Stomach (tissue), 8 donors: ENCODE measurements at regions not wholly inside any gene's neighbourhood (a gene's known extent, or its start where the extent isn't known, plus 50 kb on each side); places are given as distances from the start of the nearest gene placed in this dataset.
A peak's percentile ranks its signal among the peaks of the same experiment; 100 is the strongest.

Experiments used
- DNase-seq, 2 donors: peaks; one replicate each; pipeline versions ENCODE4 v3.0.0 to v3.0.0-alpha.2; 2013 to 2019
- H3K27ac ChIP-seq, 5 donors: fragments of 200-600 bp in 4 of 5; sonication (generic) in 4 of 5; one replicate each; pipeline ENCODE4 v1.5.1; 2013 to 2019; ENCODE audit warnings: mild to moderate bottlenecking in 1 of 5, moderate library complexity in 1 of 5
- H3K27me3 ChIP-seq, 3 donors: fragments of 200-600 bp; sonication (generic); one replicate each; pipeline ENCODE4 v1.5.1; 2017 to 2019; ENCODE audit warnings: mixed run types in 1 of 3
- H3K36me3 ChIP-seq, 4 donors: fragments of 200-600 bp; sonication (generic); 1 replicate in 3 of 4; 2 replicates in 1 of 4; pipeline ENCODE4 v1.5.1; 2016 to 2019
- H3K4me1 ChIP-seq, 4 donors: fragments of 200-600 bp; sonication (generic); one replicate each; pipeline ENCODE4 v1.5.1; 2016 to 2019
- H3K4me3 ChIP-seq, 4 donors: fragments of 200-600 bp; sonication (generic) in 3 of 4; one replicate each; pipeline ENCODE4 v1.5.1; 2016 to 2019; ENCODE audit warnings: mild to moderate bottlenecking in 1 of 4
- H3K9me3 ChIP-seq, 4 donors: fragments of 200-600 bp; sonication (generic); one replicate each; pipeline ENCODE4 v1.5.1; 2016 to 2019
- EP300 ChIP-seq: sonication (generic); formaldehyde crosslinking; IDR thresholded peaks from one replicate; pipeline ENCODE4 v1.6.1; 2017; ENCODE audit warnings: antibody characterized with exemption
- POLR2A ChIP-seq, 4 donors: fragments of 450-650 bp; IDR thresholded peaks; one replicate each; pipeline ENCODE4 v1.6.1; 2016; ENCODE audit warnings: antibody characterized with exemption in 4 of 4, control low read depth in 2 of 4, mild to moderate bottlenecking in 1 of 4, moderate library complexity in 1 of 4
- POLR2AphosphoS5 ChIP-seq, 3 donors: sonication (generic); formaldehyde crosslinking; IDR thresholded peaks; one replicate each; pipeline ENCODE4 v1.6.1; 2016; ENCODE audit warnings: antibody characterized with exemption in 3 of 3
- WGBS, 5 donors: extraction: QIAGEN DNeasy Blood & Tissue Kit in 3 of 5; methylation state at CpG; one replicate each; pipeline versions ENCODE4 v1.1.5 to v1.1.7; 2013 to 2018; 5-methylcytosine and 5-hydroxymethylcytosine counted together
- intact Hi-C: fragments of 100-400 bp; cut with DNase I; formaldehyde crosslinking; loops from one replicate; pipeline ENCODE4 v1.15.1; 2023; ENCODE audit warnings: low total_unique reads
- TF ChIP-seq, protein P1 (sequence below), 7 experiments: fragments of 450-650 bp in 4 of 7; fragments of 200-600 bp in 3 of 7; sonication (generic) in 3 of 7; IDR thresholded peaks; one replicate each; pipeline ENCODE4 v1.5.1; 2016 to 2019; ENCODE audit warnings: antibody characterized with exemption in 7 of 7, control low read depth in 2 of 7, mild to moderate bottlenecking in 1 of 7
- donor health status: healthy with polysubstance abuse.
- donor health status: Bipolar disorder and iron deficiency.
- donor health status: healthy.

DNA sequence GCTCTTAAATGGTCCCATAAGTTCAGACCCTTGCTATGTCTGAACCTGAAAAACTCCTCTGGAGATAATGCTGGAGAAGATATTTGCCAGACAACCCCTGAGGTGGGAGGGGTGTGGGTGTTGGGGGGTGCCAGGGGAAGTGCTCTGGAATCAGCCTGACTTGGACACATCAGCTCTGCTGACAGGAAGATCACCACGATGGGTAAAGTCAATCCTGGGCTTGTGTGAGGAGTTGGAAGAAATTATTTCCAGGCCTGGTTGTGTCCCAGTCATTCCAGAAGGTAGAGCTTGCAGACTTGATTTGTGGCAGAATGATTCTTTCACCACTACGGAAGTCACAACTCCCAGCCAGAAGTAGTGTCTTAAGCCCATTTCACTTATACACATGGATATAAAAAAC lies 60.3 kb upstream of the UNC5B start:
- intact Hi-C loops: no loop called here
- Histone ChIP-seq H3K27ac (no peak overlapping the region), H3K36me3 (no peaks in the 10 kb centered on the region), H3K4me1 (no peaks in the 10 kb centered on the region), H3K27me3 (no peaks in the 10 kb centered on the region), H3K9me3 (no peaks in the 10 kb centered on the region), H3K4me3 (no peak overlapping the region)
- WGBS, 5 donors: 68 to 81% (median 76%) methylated on average over 2 of the region's 2 CpGs
- no peak for DNase-seq
- TF ChIP-seq POLR2AphosphoS5 (IDR thresholded peaks at IDR 0.05) (no peak), POLR2A (IDR thresholded peaks at IDR 0.05) (no peak), EP300 (no peak)

DNA sequence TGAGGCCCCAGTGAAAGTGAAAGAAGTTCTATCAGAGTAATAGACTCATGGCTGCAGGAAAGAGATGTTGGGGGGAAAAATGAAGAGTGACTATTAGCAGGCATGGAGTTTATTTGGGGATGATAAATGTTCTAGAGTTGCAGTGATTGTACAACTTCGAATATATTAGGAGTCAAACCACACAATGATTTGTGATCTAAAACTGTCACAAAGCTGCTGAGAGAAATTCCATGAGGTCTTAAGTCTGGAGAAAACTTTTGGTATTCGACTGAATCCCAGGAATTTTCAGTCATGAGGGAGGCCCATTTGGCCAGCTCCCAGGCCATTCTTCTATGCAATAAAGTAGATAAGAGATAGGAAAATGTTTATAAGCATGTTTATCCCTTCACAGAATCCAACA lies 55.9 kb upstream of the UNC5B start:
- DNase-seq: peak in 1 of 2 donors; percentile 10
- TF ChIP-seq, protein P1, sequence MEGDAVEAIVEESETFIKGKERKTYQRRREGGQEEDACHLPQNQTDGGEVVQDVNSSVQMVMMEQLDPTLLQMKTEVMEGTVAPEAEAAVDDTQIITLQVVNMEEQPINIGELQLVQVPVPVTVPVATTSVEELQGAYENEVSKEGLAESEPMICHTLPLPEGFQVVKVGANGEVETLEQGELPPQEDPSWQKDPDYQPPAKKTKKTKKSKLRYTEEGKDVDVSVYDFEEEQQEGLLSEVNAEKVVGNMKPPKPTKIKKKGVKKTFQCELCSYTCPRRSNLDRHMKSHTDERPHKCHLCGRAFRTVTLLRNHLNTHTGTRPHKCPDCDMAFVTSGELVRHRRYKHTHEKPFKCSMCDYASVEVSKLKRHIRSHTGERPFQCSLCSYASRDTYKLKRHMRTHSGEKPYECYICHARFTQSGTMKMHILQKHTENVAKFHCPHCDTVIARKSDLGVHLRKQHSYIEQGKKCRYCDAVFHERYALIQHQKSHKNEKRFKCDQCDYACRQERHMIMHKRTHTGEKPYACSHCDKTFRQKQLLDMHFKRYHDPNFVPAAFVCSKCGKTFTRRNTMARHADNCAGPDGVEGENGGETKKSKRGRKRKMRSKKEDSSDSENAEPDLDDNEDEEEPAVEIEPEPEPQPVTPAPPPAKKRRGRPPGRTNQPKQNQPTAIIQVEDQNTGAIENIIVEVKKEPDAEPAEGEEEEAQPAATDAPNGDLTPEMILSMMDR (IDR thresholded peaks at IDR 0.05): no peak
- TF ChIP-seq EP300: no peak
- no peak for TF ChIP-seq POLR2A (IDR thresholded peaks at IDR 0.05)
- no peak for TF ChIP-seq POLR2AphosphoS5 (IDR thresholded peaks at IDR 0.05)
- Histone ChIP-seq H3K4me3 (no peak overlapping the region), H3K9me3 (no peaks in the 10 kb centered on the region), H3K27ac (no peak overlapping the region), H3K36me3 (no peaks in the 10 kb centered on the region), H3K27me3 (no peaks in the 10 kb centered on the region), H3K4me1 (no peaks in the 10 kb centered on the region)
- intact Hi-C loops: no loop called here
- whole genome bisulfite sequencing, 5 donors: 51 to 71% (median 63%) methylated on average over 2 of the region's 2 CpGs

DNA sequence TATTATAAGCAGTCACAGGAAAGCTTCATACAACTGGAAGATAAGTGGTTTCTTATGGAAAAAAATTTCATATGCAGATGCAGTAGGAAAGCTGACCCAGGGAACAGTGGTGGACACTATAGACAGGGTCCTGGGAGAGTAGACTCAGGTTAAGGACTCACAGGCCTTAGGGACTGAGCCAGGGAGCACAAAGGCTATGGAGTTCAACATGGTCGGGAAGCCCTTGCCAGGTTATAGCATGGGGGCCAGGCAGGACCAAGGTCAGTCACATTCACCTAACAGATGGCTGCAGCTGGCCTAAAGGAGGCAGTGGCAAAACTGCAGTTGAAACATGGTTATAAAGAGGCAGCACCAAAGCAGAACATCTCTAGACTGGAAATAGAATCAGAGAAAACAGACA lies 54.9 kb upstream of the UNC5B start:
- Histone ChIP-seq H3K4me1 (no peaks in the 10 kb centered on the region), H3K36me3 (no peaks in the 10 kb centered on the region), H3K4me3 (no peak overlapping the region), H3K27ac (no peak overlapping the region), H3K27me3 (no peaks in the 10 kb centered on the region), H3K9me3 (no peaks in the 10 kb centered on the region)
- TF ChIP-seq, protein P1 (IDR thresholded peaks at IDR 0.05): no peak
- no peak for TF ChIP-seq POLR2AphosphoS5 (IDR thresholded peaks at IDR 0.05)
- no peak for TF ChIP-seq POLR2A (IDR thresholded peaks at IDR 0.05)
- no peak for TF ChIP-seq EP300
- WGBS, 5 donors: 77 to 87% (median 86%) methylated on average over 1 of the region's 1 CpG
- intact Hi-C loops: no loop called here
- no peak for DNase-seq

DNA sequence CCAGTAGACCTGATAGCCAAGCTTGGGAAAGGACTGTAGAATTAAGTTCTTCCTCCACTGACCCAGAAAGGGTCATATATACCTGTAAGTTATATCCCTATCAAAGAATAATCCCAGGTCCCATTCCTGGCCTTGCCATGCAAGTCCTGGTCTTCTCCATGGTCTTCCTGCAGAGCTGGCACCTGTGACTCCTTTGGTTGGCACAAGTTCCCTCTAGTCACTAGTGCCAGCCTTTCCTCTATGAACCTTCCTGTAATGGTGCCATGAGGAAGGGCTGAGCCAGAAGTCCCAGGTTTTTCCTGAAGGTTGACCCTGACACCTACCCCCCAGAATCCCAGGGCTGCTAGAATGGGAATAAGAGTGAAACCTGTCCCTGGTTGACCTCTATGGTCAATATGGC lies 54.1 kb upstream of the UNC5B start:
- no peak for TF ChIP-seq POLR2AphosphoS5 (IDR thresholded peaks at IDR 0.05)
- no peak for TF ChIP-seq POLR2A (IDR thresholded peaks at IDR 0.05)
- TF ChIP-seq EP300: no peak
- TF ChIP-seq, protein P1 (IDR thresholded peaks at IDR 0.05): no peak
- DNase-seq: no peak

DNA sequence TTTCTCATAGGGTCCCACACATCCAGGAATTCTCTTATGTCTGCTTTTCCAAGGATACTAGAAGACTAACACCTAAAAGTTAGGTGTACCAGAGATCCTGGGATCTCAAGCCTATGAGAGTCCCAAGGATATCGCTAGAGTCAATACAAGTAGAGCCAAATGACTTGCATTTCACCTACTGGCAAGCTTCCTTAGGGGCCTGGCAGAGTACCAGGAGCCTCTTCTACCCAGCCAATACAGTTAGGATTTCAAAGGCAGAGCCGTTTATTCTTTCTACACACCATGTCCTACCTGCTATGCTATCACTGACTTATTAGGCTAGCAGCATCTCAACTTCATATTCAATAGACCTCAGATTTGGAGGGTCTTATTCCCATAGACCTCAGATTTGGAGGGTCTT lies 53.5 kb upstream of the UNC5B start:
- DNase-seq: no peak
- WGBS, 5 donors: 81 to 93% (median 85%) methylated on average over 2 of the region's 2 CpGs
- Histone ChIP-seq H3K9me3 (no peaks in the 10 kb centered on the region), H3K4me1 (no peaks in the 10 kb centered on the region), H3K36me3 (no peaks in the 10 kb centered on the region), H3K27me3 (no peaks in the 10 kb centered on the region), H3K27ac (no peak overlapping the region), H3K4me3 (no peak overlapping the region)
- TF ChIP-seq POLR2A (IDR thresholded peaks at IDR 0.05) (no peak), EP300 (no peak), POLR2AphosphoS5 (IDR thresholded peaks at IDR 0.05) (no peak)
- TF ChIP-seq, protein P1 (IDR thresholded peaks at IDR 0.05): no peak
- intact Hi-C loops: no loop called here

More for the DNA sequence above, 54.1 kb upstream of the UNC5B start:
- intact Hi-C loops: no loop called here
- H3K4me1 ChIP-seq: no peaks in the 10 kb centered on the region
- no peaks in the 10 kb centered on the region for H3K36me3 ChIP-seq
- no peaks in the 10 kb centered on the region for H3K9me3 ChIP-seq
- no peaks in the 10 kb centered on the region for H3K27me3 ChIP-seq
- H3K4me3 ChIP-seq: no peak overlapping the region
- H3K27ac ChIP-seq: no peak overlapping the region
